ENCODE measurements at regions not wholly inside any gene's neighbourhood (a gene's known extent, or its start where the extent isn't known, plus 50 kb on each side); places are given as distances from the start of the nearest gene placed in this dataset.
"Not testable (repeated sequence)": the region's sequence is repeated elsewhere in the genome, so short reads cannot be mapped to it uniquely, and the experiment has no call there.

GRCh38 chr1:58183286-58183685 is 363.2 kb downstream of the OMA1 start:
- DNase-seq: no peak

- DNase-seq: no peak
These were observed 366.0 kb downstream of the OMA1 start for GRCh38 chr1:58180537-58180936.

GRCh38 chr1:58169160-58169559 is 377.4 kb downstream of the OMA1 start:
- not testable (repeated sequence) for DNase-seq

GRCh38 chr1:58167131-58167530 is 379.4 kb downstream of the OMA1 start:
- DNase-seq: not testable (repeated sequence)

GRCh38 chr1:58166417-58166816 is 380.1 kb downstream of the OMA1 start:
- no peak for DNase-seq

- no peak for DNase-seq
These were observed 381.5 kb downstream of the OMA1 start for GRCh38 chr1:58165073-58165472.

- DNase-seq: peak; percentile 2
These were observed 383.5 kb downstream of the OMA1 start for GRCh38 chr1:58162952-58163550.

- DNase-seq: no peak
These were observed 387.1 kb downstream of the OMA1 start for GRCh38 chr1:58159434-58159830.

GRCh38 chr1:58158506-58159433 is 387.8 kb downstream of the OMA1 start:
- no peak for DNase-seq

GRCh38 chr1:58158016-58158415 is 388.5 kb downstream of the OMA1 start:
- DNase-seq: no peak

GRCh38 chr1:58157256-58157655 is 389.3 kb downstream of the OMA1 start:
- DNase-seq: no peak

- DNase-seq: no peak
These were observed 389.7 kb downstream of the OMA1 start for GRCh38 chr1:58156831-58157230.

- DNase-seq: no peak
These were observed 390.4 kb downstream of the OMA1 start for GRCh38 chr1:58156124-58156468.

GRCh38 chr1:58155418-58156123 is 391.0 kb downstream of the OMA1 start:
- peak; percentile 11 for DNase-seq

GRCh38 chr1:58154256-58154655 is 392.3 kb downstream of the OMA1 start:
- DNase-seq: no peak

- DNase-seq: no peak
These were observed 393.8 kb downstream of the OMA1 start for GRCh38 chr1:58152697-58153096.

GRCh38 chr1:58149271-58149812 is 397.2 kb downstream of the OMA1 start:
- DNase-seq: no peak

- no peak for DNase-seq
These were observed 401.7 kb downstream of the OMA1 start for GRCh38 chr1:58144698-58145270.

GRCh38 chr1:58143972-58144697 is 402.4 kb downstream of the OMA1 start:
- DNase-seq: peak; percentile 35

- DNase-seq: no peak
These were observed 410.1 kb downstream of the OMA1 start for GRCh38 chr1:58136387-58136786.

- no peak for DNase-seq
These were observed 410.7 kb downstream of the OMA1 start for GRCh38 chr1:58135821-58136321.

GRCh38 chr1:58133562-58133961 is 413.0 kb downstream of the OMA1 start:
- no peak for DNase-seq

Measured in NCI-H1105 (cell line).